ENCODE measurements at regions not wholly inside any gene's neighbourhood (a gene's known extent, or its start where the extent isn't known, plus 50 kb on each side); places are given as distances from the start of the nearest gene placed in this dataset.

GRCh38 chr15:35768949-35769348 is 223.0 kb upstream of the DPH6 start:
- DNase-seq: no peak
- CTCF ChIA-PET: no interaction called here
- intact Hi-C loops (cut with micrococcal nuclease; ENCODE audit: unreplicated experiment): no loop called here
- H3K27me3 Mint-ChIP-seq (ENCODE audit: unreplicated experiment): no peaks in the 10 kb centered on the region
- no peaks in the 10 kb centered on the region for H3K36me3 Mint-ChIP-seq (ENCODE audit: insufficient read depth, unreplicated experiment)
- TF ChIP-seq CTCF (IDR thresholded peaks at IDR 0.05; ENCODE audit: unreplicated experiment): no peak
- BruUV-seq (replicated peaks): no TSS peak
- H3K4me3 Mint-ChIP-seq (ENCODE audit: low read depth, unreplicated experiment): no peak overlapping the region
- no peak overlapping the region for H3K27ac Mint-ChIP-seq (ENCODE audit: unreplicated experiment)
- H3K4me1 Mint-ChIP-seq (ENCODE audit: low read depth, unreplicated experiment): no peaks in the 10 kb centered on the region
- H3K9me3 Mint-ChIP-seq (ENCODE audit: low read depth, unreplicated experiment): no peaks in the 10 kb centered on the region

- no peak overlapping the region for H3K27ac Mint-ChIP-seq (ENCODE audit: unreplicated experiment)
- no TSS peak for BruUV-seq (replicated peaks)
- no peaks in the 10 kb centered on the region for H3K36me3 Mint-ChIP-seq (ENCODE audit: insufficient read depth, unreplicated experiment)
- CTCF ChIA-PET: no interaction called here
- H3K9me3 Mint-ChIP-seq (ENCODE audit: low read depth, unreplicated experiment): no peaks in the 10 kb centered on the region
- H3K27me3 Mint-ChIP-seq (ENCODE audit: unreplicated experiment): no peaks in the 10 kb centered on the region
- TF ChIP-seq CTCF (IDR thresholded peaks at IDR 0.05; ENCODE audit: unreplicated experiment): no peak
- intact Hi-C loops (cut with micrococcal nuclease; ENCODE audit: unreplicated experiment): no loop called here
- DNase-seq: no peak
- no peak overlapping the region for H3K4me3 Mint-ChIP-seq (ENCODE audit: low read depth, unreplicated experiment)
- no peaks in the 10 kb centered on the region for H3K4me1 Mint-ChIP-seq (ENCODE audit: low read depth, unreplicated experiment)
Observed at GRCh38 chr15:35769656-35770055, 223.7 kb upstream of the DPH6 start.

- Mint-ChIP-seq H3K27ac (ENCODE audit: unreplicated experiment) (no peak overlapping the region), H3K4me1 (ENCODE audit: low read depth, unreplicated experiment) (no peaks in the 10 kb centered on the region), H3K36me3 (ENCODE audit: insufficient read depth, unreplicated experiment) (no peaks in the 10 kb centered on the region), H3K9me3 (ENCODE audit: low read depth, unreplicated experiment) (no peaks in the 10 kb centered on the region), H3K4me3 (ENCODE audit: low read depth, unreplicated experiment) (no peak overlapping the region), H3K27me3 (ENCODE audit: unreplicated experiment) (no peaks in the 10 kb centered on the region)
- intact Hi-C loops (cut with micrococcal nuclease; ENCODE audit: unreplicated experiment): no loop called here
- TF ChIP-seq CTCF (IDR thresholded peaks at IDR 0.05; ENCODE audit: unreplicated experiment): no peak
- CTCF ChIA-PET: no interaction called here
- no peak for DNase-seq
- no TSS peak for BruUV-seq (replicated peaks)
Observed at GRCh38 chr15:35771746-35772442, 225.9 kb upstream of the DPH6 start.

GRCh38 chr15:35774653-35775052 is 228.7 kb upstream of the DPH6 start:
- H3K27me3 Mint-ChIP-seq (ENCODE audit: unreplicated experiment): no peaks in the 10 kb centered on the region
- no TSS peak for BruUV-seq (replicated peaks)
- CTCF ChIA-PET: no interaction called here
- H3K27ac Mint-ChIP-seq (ENCODE audit: unreplicated experiment): no peak overlapping the region
- intact Hi-C loops (cut with micrococcal nuclease; ENCODE audit: unreplicated experiment): no loop called here
- H3K4me1 Mint-ChIP-seq (ENCODE audit: low read depth, unreplicated experiment): no peaks in the 10 kb centered on the region
- TF ChIP-seq CTCF (IDR thresholded peaks at IDR 0.05; ENCODE audit: unreplicated experiment): no peak
- no peaks in the 10 kb centered on the region for H3K9me3 Mint-ChIP-seq (ENCODE audit: low read depth, unreplicated experiment)
- no peaks in the 10 kb centered on the region for H3K36me3 Mint-ChIP-seq (ENCODE audit: insufficient read depth, unreplicated experiment)
- DNase-seq: no peak
- H3K4me3 Mint-ChIP-seq (ENCODE audit: low read depth, unreplicated experiment): no peak overlapping the region

All from Calu3 (cell line).